CD4-positive, alpha-beta T cell treated with Interleukin-4 for 4 hours (primary cell): ENCODE measurements at regions not wholly inside any gene's neighbourhood (a gene's known extent, or its start where the extent isn't known, plus 50 kb on each side); places are given as distances from the start of the nearest gene placed in this dataset.
"Not testable (repeated sequence)": the region's sequence is repeated elsewhere in the genome, so short reads cannot be mapped to it uniquely, and the experiment has no call there.

Source experiments
- DNase-seq: peaks from one replicate; pipeline ENCODE4 v3.0.0-alpha.2; 2020

DNA sequence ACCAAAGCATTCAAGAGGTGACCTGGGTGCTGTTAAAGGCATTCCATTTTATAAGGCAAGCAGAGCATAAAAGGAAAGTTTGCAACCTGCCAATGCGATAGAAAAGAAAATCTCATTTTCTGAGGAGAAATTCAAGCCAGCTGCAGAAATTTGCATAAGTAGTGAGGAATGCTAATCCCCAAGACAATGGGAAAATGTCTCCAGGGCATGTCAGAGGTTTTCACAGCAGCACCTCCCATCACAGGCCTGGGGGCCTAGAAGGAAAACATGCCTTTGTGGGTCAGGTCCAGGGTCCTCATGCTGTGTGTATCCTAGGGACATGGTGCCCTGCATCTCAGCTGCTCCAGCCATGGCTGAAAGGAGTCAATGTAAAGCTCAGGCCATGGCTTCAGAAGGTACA is 775.8 kb downstream of the IGSF11 start:
- DNase-seq, result not testable (repeated sequence)

DNA sequence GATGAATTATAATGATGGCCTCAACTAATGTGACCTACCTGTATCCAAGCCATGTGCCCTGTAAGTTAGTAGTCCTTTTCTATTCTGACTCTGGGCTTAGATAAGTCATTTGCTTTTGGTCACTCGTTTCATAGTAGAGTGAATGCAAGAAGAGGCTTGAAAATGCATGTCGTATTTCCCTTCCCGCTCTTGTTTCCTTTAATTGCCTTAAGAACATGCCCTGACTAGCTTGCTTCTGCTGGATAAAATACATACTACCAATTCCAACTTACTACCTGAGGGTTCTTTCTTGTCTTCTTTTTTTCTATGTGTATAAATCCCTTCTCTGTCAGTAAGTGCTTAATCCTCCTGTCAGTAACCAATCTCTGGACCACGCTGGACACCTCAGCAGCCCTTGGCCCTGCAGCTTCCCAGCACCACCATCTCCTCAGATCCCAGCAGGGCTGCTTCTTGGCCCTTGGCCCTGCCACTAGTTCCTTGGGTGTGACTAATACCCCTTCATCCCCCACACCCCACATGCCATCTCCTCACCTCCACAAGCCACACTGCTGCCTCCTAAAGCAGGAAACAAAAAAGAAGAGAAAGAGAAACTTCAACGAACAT is 771.7 kb downstream of the IGSF11 start:
- DNase-seq, result no peak

DNA sequence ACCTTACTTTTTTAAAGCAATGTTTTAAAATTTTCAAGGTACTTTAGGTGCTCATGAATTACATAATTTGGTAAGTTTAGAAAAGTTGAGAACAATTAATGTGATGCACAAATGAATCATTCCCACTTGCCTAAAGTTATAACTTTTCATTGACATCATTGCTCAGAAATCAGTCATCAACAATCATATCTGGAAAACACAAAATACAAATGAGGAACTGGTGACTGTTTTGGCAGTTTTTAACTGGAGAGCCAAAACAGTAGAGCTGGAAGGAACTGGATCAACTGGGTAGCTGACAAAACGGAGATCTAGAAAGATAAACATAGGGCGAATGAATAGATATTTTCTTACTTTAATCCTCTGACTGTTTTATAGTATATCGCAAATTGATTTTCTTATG is 767.1 kb downstream of the IGSF11 start:
- DNase-seq, result no peak

DNA sequence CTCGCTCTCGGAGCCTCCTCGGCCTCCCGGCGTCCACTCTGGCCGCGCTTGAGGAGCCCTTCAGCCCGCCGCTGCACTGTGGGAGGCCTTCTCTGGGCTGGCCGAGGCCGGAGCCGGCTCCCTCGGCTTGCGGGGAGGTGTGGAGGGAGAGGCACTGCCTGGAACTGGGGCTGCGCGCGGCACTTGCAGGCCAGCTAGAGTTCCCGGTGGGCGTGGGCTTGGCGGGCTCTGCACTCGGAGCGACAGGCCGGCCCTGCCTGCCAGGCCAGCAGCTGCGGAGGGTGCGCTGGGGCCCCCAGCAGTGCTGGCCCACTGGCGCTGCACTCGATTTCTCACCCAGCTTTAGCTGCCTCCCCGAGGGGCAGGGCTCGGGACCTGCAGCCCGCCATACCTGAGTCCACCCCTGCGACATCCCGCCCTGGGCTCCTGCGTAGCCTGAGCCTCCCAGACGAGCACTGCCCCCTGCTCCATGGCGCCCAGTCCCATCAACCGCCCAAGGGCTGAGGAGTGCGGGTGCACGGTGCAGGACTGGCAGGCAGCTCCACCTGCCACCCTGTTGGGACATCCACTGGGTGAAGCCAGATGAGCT is 765.0 kb downstream of the IGSF11 start:
- DNase-seq, result no peak

DNA sequence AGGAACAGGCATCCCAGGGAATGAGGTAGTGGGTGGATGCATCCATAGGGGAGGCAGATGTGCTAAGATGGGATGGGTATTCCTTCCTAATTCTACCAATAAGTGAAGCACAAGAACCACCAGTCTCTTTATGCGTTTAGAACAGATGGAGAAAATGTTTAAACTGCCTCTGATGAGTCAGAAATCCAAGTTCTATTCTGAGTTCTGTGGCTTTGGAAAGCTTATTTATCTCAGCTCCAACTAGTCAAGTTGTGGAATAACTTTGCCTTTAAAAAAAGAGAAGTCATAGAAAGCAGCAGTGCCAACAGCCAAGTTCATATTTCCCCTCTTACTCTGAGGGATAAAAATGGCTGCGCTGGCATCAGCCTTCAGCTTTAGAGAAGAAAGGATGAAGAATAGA is 761.7 kb downstream of the IGSF11 start:
- no peak for DNase-seq

DNA sequence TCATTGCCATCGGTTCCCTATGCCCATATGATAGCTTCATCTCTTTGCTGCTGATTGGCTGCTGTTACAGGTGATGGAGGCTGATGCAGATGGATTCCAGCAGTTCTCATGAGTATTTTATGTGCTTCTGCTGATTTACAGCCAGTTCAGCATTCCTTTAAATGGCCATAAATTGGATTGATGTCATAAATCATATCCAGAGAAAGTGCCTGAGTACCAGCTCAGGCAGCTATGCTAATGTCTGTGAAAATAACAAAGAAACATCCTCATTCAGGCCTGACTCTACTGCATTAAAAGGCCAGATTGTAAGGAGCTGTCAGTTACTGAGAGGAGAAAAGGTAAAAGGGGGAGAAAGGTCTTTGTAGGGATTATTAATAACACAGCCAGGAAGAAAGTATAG is 756.8 kb downstream of the IGSF11 start:
- no peak for DNase-seq

DNA sequence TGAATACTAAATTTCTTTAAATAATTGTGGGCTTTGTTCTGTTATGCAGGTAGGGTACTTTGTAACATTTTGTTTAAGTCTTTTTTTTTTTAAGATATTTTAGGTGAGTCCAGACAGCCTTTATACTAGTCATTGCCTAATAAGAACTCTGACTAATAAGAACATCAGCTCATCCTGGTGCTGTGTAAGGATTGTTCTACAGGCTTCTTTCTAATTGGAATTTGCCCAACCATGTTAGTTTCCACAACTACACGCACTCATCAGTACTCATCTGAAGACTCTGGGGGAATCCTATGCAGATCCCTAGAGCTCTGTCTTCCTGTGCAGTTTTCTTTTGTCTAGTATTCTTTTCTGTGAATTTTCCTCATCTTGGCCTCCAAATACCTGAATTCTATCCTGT is 741.8 kb downstream of the IGSF11 start:
- DNase-seq, result no peak

DNA sequence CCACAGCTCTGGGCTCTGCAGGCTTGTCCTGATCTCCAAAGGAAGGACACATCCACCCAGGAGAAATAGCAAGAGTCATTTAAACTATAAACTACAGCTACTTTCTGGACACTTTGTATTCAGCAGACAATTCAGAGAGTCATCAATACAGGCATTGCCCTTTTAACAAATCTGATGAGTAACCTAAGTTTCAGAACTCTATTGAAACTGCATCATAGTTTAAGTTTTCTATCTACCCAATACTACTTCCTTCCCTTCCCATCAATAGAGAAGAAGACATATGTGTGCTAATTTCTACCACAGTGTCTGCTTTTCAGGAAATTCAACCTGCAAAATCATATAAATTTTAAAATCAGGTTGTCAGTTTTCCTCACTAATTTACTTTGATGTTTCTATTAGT is 736.5 kb downstream of the IGSF11 start:
- DNase-seq, result no peak

DNA sequence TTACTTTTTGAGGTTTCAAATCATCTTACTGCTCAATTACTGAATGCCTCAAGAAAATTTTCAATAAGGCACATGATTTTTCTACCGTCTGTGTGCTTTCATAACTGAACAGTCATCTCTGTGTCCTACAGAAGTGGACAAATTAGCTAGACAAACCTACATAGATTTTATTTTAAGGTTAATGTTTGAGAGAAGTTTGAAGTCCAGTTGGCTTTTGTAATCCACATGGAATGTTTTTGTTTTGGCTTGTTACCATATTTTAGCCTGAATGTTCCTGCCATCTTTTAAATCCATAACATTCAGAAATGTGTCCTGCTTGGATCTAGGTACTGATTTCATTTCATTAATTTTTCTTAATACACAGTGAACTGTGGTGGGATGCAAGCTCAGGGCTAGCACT is 730.1 kb downstream of the IGSF11 start:
- no peak for DNase-seq

DNA sequence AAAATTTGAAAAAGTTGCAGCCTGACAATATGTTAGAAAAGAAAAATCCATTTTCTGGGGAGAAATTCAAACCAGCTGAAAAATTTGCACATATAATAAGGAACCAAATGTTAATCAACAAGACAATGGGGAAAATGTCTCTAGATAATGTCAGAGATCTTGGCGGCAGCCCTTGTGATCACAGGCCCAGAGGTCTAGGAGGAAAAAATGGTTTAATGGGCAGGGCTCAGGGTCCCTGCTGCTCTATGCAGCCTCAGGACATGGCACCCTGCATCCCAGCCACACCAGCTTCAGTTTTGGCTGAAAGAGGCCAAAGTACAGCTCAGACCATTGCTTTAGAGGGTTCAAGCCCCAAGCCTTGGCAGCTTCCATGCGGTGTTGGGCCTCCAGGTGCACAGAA is 701.9 kb downstream of the IGSF11 start:
- no peak for DNase-seq

DNA sequence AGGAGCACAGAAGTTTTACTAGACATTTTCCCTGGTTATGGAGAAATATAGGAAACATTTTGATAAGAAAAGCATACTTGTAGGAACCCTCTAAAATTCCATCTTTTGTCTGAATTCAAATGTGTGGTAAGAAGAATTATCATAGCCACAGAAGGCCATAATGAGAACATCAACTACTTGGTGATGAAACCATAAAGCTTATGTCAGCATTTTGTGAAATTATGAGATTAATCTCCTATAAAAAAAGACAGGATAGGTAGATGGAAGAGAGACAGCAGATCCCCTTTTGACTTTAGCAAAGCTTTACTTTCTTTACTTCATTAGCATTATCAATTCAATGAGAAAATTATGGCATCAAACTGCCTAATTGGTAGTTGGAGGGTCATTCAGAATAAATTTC is 697.0 kb downstream of the IGSF11 start:
- DNase-seq, result no peak

DNA sequence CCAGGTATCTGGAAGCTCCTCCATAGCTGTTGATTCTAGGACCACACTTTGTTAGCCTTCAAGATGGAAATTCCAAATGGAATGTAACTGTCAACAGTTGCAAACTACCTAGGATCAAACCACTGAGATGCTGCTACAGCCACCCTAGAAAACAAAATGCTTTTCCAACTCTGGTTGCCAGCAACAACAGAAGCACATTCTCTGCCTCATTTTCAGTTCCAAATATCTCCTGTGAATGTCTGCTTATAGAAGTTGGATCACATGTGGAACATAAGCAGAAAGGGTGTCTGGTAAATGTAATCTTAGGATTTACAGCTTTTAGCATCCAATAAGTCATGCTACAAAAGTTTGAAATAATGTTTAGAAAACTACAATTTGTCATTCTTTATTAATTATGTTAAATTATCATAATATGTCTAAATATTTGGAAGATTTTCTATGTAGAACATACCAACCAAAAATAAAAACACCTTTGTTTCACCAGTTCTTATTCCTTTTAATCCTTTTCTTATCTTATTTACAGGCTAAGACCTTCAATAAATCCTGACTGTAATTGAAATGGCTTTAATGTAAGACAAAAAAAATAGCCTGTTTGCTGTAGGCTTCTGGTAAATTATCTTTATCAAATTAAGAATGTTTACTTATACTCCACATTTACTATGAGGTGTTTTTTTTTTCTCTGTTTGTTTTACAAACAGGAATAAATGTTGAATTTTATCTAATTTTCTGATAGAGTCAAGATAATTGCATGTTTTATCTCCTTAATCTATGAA is 687.1 kb downstream of the IGSF11 start:
- no peak for DNase-seq

DNA sequence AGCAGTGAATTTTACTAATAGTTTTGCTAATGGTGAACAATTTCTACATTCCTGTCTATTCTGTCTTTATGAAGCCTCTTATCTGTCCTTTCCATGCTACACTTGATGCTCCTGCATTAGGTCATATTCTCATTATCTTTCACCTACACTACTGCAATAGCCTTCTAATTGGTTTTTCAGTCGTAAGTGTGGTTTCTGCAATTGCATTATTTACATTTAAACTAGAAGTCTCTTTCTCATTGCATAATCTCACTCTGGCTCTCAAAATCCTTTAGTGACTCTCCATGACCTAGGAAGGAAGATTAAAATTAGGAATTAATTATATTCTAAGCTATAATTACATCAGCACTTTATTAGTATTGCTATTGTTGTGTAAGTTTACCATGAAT is 686.5 kb downstream of the IGSF11 start:
- DNase-seq, result no peak

DNA sequence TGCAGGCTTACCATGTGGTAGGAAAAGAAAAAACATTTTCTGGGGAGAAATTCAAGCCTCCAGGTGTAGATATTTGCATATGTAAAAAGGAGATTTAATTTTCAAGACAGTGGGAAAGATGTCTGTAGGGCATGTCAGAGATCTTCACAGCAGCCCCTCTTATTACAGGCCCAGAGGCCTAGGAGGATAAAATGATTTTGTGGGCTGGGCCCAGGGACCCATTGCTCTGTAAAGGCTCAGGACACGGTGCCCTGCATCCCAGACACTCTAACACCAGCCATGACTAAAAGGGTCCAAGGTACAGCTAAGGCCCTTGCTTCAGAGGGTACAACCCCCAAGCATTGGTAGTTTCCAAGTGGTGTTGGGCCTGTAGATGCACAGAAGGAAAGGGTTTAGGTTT is 680.1 kb downstream of the IGSF11 start:
- no peak for DNase-seq

DNA sequence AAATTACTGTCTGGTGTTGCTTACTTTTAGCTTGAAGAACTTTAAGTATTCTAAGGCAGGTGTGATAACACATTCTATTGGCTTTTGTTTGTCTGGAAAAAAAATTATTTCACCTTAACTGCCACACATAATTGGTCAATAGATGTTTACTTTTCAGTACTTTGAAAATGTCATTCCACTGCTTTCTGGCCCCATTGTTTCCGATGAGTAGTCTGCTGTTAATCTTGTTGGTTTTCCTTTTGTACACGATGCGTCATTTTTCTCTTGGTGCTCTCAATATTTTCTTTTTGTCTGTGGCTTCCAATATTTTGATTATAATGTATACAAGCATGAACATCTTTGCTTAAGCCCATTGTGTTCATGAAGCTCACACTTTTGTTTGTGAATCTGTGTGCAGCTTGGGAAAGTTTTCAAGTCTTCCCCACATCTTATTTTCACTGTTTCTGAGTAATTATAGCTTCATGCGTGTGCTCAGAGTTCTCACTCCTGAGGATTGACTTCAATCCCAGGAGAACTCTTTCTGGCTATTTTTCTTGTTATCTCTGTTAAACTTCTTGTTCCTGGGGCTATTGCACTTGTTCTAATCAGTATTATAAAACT is 664.7 kb downstream of the IGSF11 start:
- no peak for DNase-seq

DNA sequence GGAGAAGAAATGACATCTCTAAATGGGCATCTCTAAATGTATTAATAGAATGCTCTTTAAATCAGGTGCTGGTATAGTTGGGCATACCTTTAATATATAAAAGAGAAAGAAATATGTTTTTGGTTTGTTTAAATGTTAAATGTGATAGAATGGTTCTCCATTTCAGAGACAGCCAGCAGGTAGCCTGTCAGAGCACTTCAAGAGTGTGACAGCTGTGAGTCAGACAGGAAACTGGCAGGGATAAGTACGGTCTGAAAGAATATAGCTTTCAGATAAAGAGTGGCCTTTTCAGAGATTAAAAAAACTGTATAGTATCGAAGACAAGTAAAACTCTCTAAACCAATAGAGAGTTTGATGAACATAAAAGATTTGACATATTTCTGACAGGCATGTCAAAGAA is 654.1 kb downstream of the IGSF11 start:
- DNase-seq, result no peak

DNA sequence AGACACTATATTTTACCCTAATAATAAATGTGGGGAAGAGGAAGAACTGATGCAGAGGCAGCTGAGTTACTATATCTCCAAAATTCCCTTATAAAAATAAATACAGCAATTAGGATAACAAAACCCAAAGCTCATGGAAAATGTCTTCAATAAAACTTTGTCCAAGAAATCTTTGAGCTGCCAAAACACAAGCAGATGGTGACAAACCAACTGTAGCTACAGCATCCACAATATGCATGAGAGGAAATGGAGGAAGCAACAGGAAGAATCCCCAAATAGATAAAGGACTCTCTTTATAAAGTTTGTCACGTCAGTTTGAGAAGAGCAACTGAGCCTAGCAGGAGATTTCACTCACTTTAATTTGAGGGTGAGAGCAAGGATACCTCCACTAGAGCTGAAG is 638.2 kb downstream of the IGSF11 start:
- no peak for DNase-seq

DNA sequence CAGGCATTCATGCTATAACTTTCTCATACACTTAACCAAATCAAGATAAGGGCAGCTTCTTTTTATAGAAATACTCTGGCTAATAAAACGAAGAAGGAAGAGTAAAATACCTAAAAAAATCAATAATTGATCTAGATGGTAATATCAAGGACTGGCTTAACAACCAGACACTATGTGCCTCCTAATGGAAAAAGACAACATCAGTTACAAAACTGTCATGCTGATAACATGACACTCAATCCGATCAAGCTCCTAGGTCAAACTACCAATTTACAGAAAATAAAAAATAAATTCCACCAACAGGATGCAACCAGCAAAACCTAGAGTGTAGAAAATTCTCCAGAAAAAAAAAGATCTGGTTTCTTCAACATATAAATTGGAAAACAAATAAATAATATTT is 634.6 kb downstream of the IGSF11 start:
- DNase-seq, result no peak

DNA sequence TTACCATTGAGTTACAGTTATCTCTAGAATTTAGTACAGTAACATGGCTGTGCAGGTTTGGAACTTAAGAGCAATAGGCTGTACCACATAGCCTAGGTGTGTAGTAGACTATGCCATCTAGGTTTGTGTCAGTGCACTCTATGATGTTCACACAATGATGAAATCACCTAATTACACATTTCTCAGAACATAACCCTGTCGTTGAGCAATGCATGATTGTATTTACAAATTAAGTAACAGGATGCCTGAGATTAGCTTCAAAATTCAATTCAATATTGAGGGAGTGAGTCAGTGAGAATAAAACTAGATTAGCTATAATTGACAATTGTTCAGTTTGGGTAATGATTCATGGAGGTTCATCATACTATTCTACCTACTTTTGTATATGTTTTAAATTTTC is 633.8 kb downstream of the IGSF11 start:
- DNase-seq, result no peak

DNA sequence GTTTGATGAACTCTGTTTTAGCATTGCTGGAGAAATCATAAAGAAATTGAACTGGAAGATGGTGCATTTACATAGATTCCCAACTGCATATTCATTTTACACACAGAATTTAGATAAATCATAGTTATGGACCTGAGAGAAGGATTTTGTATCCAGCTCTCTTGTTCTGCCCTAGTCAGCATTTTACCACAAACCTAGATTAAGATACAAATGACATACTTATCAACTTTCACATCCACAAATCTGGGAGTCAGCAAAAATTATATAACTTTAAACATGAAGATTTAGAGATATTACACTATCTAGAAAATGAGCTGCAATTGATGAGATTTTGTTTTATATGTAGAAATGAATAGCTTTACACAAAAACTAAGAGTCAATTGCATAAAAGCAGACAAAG is 632.8 kb downstream of the IGSF11 start:
- no peak for DNase-seq

DNA sequence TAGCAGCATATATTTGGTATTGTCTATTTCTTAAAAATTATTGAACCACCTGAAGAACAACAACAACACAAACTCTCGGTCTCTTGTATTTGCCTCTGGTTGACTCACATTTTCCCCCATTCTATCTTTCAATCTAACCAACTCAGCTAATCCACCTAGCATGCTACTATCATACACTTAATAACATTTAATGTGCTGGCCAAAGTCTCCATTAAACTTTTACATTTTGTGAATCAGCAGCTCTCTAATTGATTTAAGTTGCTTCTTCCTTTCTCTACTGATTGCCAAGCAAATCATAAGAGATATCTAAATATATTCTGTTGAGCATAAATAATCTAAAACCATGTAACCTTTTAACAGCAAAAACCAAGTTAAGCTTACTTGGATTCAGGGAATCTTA is 631.7 kb downstream of the IGSF11 start:
- no peak for DNase-seq

DNA sequence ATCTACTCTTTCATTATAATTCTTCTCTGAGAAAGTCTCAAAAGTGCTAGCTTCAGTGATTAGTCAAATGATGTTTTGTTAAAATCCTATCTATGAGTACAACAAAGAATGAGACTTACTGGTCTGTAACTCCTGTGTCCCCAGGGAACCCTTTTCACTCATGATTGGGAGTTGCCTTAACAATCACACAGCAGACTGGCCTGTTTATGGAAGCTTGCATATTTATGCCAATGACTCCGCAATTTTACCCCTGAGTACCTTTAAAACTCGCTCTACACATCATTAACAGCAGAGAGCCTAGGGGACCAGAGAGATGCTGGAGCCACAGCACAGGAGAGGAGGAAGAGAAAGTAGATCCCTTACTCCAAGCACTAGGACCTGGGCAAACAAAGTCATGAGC is 628.1 kb downstream of the IGSF11 start:
- DNase-seq, result no peak

DNA sequence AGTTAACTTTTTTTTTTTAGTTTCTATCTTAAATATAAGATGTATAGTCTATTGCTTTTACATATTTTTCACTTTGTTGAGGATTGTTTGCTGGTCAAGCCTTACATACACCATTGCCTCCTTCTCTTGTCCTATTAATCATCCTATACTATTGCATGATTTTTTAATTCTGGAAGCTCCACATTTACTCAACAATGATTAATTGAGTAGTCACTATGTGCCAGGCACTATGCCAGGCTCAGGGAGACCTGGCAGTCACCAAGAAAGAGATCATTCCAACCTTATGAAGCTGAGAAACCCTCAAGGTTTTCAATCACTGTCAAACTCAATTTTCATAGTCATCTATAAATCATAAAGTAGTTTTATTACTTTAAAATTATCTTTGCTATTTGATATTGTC is 626.2 kb downstream of the IGSF11 start:
- no peak for DNase-seq

DNA sequence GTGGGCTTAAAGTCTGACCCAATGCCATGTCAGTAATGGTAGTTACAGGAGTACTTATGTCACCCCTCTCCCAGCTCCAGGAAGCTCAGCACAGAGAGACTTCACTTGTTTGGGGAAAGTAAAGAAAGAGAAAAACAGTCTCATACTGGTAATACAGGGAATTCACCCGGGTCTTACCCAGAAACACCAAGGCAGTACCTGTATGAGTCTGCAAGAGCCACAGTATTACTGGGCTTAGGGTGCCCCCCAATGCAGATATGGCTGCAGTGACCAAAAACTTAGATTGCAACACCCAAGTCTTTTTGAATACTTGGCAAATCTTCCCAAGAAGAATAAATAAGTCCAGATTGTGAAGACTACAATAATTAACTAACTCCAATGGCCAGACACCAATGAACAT is 622.1 kb downstream of the IGSF11 start:
- no peak for DNase-seq
